VCaP (cell line): ENCODE measurements at regions not wholly inside any gene's neighbourhood (a gene's known extent, or its start where the extent isn't known, plus 50 kb on each side); places are given as distances from the start of the nearest gene placed in this dataset.

Experiments used
- H3K27ac ChIP-seq: fragments of 450-650 bp; 2 replicates; pipeline ENCODE4 v1.5.1; 2017
- CTCF ChIP-seq: fragments of 450-650 bp; conservative IDR thresholded peaks from 2 replicates; pipeline ENCODE4 v1.5.1; 2017; ENCODE audit warnings: mild to moderate bottlenecking, moderate library complexity

DNA sequence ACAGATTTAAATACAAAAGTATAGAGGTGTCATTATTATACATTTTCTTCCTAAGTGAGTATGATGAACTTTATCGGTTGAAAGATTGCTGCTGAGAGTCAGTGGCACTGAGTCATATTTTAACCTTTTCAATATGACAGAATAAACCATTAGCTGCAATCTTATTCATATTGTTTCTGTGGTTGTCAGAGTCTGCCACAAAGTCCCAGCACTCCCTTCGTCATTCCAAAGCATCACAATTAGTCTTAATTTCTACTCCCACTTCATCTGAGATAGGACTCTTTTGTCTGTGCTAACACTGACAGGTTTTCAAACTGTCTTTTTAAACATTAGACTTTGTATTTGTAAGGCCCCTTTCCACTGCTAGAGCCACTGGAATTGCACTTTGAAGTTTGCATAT, 656.9 kb downstream of the MTRR start:
- TF ChIP-seq CTCF: no peak

GRCh38 chr5:8528106-8528505, 659.2 kb downstream of the MTRR start:
- H3K27ac ChIP-seq: no peak overlapping the region

More for the DNA sequence above, 656.9 kb downstream of the MTRR start:
- no peak overlapping the region for H3K27ac ChIP-seq

GRCh38 chr5:8538821-8539220, 669.9 kb downstream of the MTRR start:
- no peak for TF ChIP-seq CTCF
- H3K27ac ChIP-seq: peak overlapping the region; percentile 1; the same call in 1 of the 2 replicates

More at GRCh38 chr5:8528106-8528505, 659.2 kb downstream of the MTRR start:
- TF ChIP-seq CTCF: no peak

GRCh38 chr5:8540317-8540716, 671.4 kb downstream of the MTRR start:
- H3K27ac ChIP-seq: no peak overlapping the region
- TF ChIP-seq CTCF: no peak

DNA sequence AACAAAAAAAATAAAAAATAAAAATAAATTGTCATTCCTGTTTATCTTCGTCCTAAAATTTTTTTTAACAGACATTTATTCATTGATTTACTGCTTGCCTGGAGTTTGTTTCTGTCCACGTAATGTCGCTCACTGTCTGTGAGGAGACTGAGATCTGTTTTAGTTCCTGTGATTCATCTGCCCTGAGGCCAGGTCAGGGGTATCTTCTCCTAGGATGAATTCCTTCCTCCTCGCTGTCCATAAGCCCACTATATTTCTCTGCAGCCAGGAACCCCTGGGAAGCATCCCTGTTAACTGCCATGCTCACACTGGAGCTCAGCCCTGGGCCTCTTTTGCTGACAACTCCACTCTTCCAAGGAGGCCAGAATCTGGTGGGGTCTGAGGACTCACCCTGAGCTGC, 682.0 kb downstream of the MTRR start:
- no peak for TF ChIP-seq CTCF
- no peak overlapping the region for H3K27ac ChIP-seq

DNA sequence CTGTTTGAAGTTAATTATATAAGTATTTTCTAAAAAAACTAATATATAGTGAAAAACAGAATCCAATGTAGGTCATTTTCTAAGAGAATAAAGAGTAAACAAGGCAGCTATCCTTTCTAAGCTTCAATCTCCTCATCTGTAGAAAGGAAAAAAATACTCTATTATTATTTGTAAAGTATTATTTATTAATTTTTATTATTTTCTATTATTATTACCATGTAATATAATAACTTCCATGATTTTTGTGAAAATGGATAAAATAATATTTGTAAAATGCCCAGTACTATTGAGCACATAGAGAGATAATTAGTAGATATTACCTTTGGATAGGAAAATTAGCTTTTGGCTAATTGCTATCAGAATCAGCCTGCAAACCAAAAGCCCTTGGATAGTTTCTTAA, 684.4 kb downstream of the MTRR start:
- TF ChIP-seq CTCF: no peak
- H3K27ac ChIP-seq: no peak overlapping the region

DNA sequence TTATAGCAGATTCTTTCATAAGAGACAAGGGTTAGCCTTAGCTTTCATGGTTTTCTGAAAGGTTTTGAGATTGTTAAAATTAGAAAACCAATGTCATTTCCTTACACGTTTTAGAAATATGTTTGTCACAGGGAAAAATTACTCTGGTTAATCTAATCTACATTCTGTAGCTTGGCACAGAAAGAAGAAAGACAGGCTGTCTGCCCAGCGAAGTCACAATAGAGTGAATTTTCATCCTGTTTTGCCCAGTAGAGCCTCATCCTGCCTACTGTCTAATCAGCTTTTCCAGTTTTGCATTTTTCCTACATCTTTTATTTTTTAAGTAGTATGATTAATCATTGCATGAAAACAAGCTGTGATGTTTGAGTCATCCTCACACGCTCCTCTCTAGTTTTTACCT, 688.8 kb downstream of the MTRR start:
- H3K27ac ChIP-seq: no peak overlapping the region
- no peak for TF ChIP-seq CTCF

DNA sequence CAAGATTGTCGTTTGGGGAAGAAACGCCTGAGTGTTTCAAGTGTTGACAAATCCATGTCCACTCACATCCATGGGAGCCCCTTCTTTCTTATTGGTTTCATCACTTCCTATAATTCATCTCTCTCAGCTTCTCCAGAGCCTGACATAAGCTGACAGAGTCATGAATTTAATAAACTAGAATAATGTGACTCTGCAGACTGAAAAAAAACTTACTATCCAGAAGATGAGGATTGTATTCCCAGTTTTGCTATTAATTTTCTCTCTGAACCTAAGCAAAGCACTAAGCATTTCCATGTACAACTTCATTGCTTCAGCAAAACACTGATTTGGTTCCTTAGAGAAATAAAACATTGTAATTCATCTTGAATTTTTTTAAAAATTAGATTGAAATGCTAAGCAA, 691.8 kb downstream of the MTRR start:
- no peak for TF ChIP-seq CTCF
- H3K27ac ChIP-seq: no peak overlapping the region
